GM23248 (cell line): ENCODE measurements at regions not wholly inside any gene's neighbourhood (a gene's known extent, or its start where the extent isn't known, plus 50 kb on each side); places are given as distances from the start of the nearest gene placed in this dataset.

Experiments used
- DNase-seq: peaks from one replicate; pipeline ENCODE4 v3.0.0-alpha.2; 2015
- H2AFZ ChIP-seq: fragments of 200-600 bp; sonication (generic); 2 replicates; pipeline ENCODE4 v1.6.1; 2016; ENCODE audit warnings: antibody characterized with exemption
- H3F3A ChIP-seq: fragments of 200-600 bp; sonication (generic); 2 replicates; pipeline ENCODE4 v1.6.1; 2016; ENCODE audit warnings: mild to moderate bottlenecking, antibody characterized with exemption, mixed run types; ENCODE audit not compliant: insufficient read depth
- H3K27ac ChIP-seq: fragments of 200-600 bp; sonication (generic); 2 replicates; pipeline ENCODE4 v1.5.1; 2016; ENCODE audit warnings: mild to moderate bottlenecking
- H3K27me3 ChIP-seq: fragments of 200-600 bp; sonication (generic); replicated peaks from 2 replicates; pipeline ENCODE4 v1.6.1; 2016; ENCODE audit warnings: mild to moderate bottlenecking; ENCODE audit not compliant: insufficient read depth
- H3K36me3 ChIP-seq: fragments of 200-600 bp; sonication (generic); 2 replicates; pipeline ENCODE4 v1.6.1; 2016; ENCODE audit warnings: low read depth, mild to moderate bottlenecking
- H3K4me1 ChIP-seq: fragments of 200-600 bp; sonication (generic); 2 replicates; pipeline ENCODE4 v1.6.1; 2016; ENCODE audit warnings: mild to moderate bottlenecking; ENCODE audit not compliant: insufficient read depth
- H3K4me2 ChIP-seq: fragments of 200-600 bp; sonication (generic); one replicate; pipeline ENCODE4 v1.6.1; 2016; ENCODE audit warnings: mild to moderate bottlenecking; ENCODE audit not compliant: unreplicated experiment
- H3K4me3 ChIP-seq: fragments of 200-600 bp; sonication (generic); 2 replicates; pipeline ENCODE4 v1.5.1; 2016; ENCODE audit warnings: mild to moderate bottlenecking
- H3K79me2 ChIP-seq: fragments of 200-600 bp; sonication (generic); 2 replicates; pipeline ENCODE4 v1.6.1; 2016; ENCODE audit warnings: mild to moderate bottlenecking; ENCODE audit not compliant: insufficient read depth
- H3K9ac ChIP-seq: fragments of 200-600 bp; sonication (generic); 2 replicates; pipeline ENCODE4 v1.6.1; 2016; ENCODE audit warnings: mild to moderate bottlenecking
- H3K9me2 ChIP-seq: fragments of 200-600 bp; sonication (generic); 2 replicates; pipeline ENCODE4 v1.6.1; 2016; ENCODE audit warnings: mixed run types, mild to moderate bottlenecking, moderate library complexity; ENCODE audit not compliant: insufficient read depth
- H3K9me3 ChIP-seq: fragments of 200-600 bp; sonication (generic); one replicate; pipeline ENCODE4 v1.6.1; 2017; ENCODE audit warnings: low read depth
- H4K20me1 ChIP-seq: fragments of 200-600 bp; sonication (generic); 2 replicates; pipeline ENCODE4 v1.6.0; 2016; ENCODE audit not compliant: insufficient read depth
- EZH2 ChIP-seq: fragments of 200-600 bp; sonication (generic); IDR thresholded peaks from 2 replicates; pipeline ENCODE4 v1.6.1; 2018; ENCODE audit warnings: antibody characterized with exemption, mild to moderate bottlenecking; ENCODE audit not compliant: insufficient read depth, poor library complexity, severe bottlenecking
- EZH2phosphoT487 ChIP-seq: fragments of 200-600 bp; sonication (generic); IDR thresholded peaks from 2 replicates; pipeline ENCODE4 v1.6.1; 2018; ENCODE audit warnings: antibody characterized with exemption, moderate library complexity, mild to moderate bottlenecking, low read depth; ENCODE audit not compliant: insufficient read depth
- WGBS, 2 experiments: methylation state at CpG; one replicate each; pipeline ENCODE4 v1.1.6; 2015 to 2017; ENCODE audit warnings: low lambda C conversion rate in 2 of 2, low coverage in 1 of 2; ENCODE audit errors: missing lambda C conversion rate in 2 of 2; 5-methylcytosine and 5-hydroxymethylcytosine counted together
- in situ Hi-C: fragments of 300-500 bp; cut with MboI; formaldehyde crosslinking; loops from 2 replicates; pipeline ENCODE4 v1.15.0; 2020

GRCh38 chr1:182139496-182139895 lies 78.0 kb upstream of the ZNF648 start:
- Histone ChIP-seq H4K20me1 (no peaks in the 10 kb centered on the region), H3K36me3 (no peaks in the 10 kb centered on the region), H3K4me2 (no peak overlapping the region), H3K9me3 (no peaks in the 10 kb centered on the region), H2AFZ (no peak overlapping the region), H3K9ac (no peak overlapping the region), H3K4me3 (no peak overlapping the region), H3K79me2 (no peaks in the 10 kb centered on the region), H3K4me1 (peaks cover 13% of the 10 kb centered on the region), H3K9me2 (no peaks in the 10 kb centered on the region), H3F3A (peaks cover 1% of the 10 kb centered on the region), H3K27me3 (peaks cover 6% of the 10 kb centered on the region), H3K27ac (no peak overlapping the region)
- no peak for DNase-seq
- WGBS, 2 experiments = 37 to 58% methylated on average over 1 of the region's 1 CpG
- in situ Hi-C loops = no loop called here
- TF ChIP-seq EZH2phosphoT487 = no peak

GRCh38 chr1:182137546-182137945 lies 76.0 kb upstream of the ZNF648 start:
- no peak for DNase-seq
- TF ChIP-seq EZH2 (no peak), EZH2phosphoT487 (no peak)
- in situ Hi-C loops = no loop called here
- H3K9me2 ChIP-seq = no peaks in the 10 kb centered on the region
- H3F3A ChIP-seq = no peaks in the 10 kb centered on the region
- no peak overlapping the region for H3K27ac ChIP-seq
- no peak overlapping the region for H3K9ac ChIP-seq
- H3K4me3 ChIP-seq = no peak overlapping the region
- WGBS, 2 experiments = 78 to 81% methylated on average over 1 of the region's 1 CpG
- H2AFZ ChIP-seq = no peak overlapping the region
- peaks cover 6% of the 10 kb centered on the region for H3K27me3 ChIP-seq
- H3K4me1 ChIP-seq = no peaks in the 10 kb centered on the region
- no peaks in the 10 kb centered on the region for H3K9me3 ChIP-seq
- H3K79me2 ChIP-seq = no peaks in the 10 kb centered on the region
- no peaks in the 10 kb centered on the region for H3K36me3 ChIP-seq
- H4K20me1 ChIP-seq = no peaks in the 10 kb centered on the region
- H3K4me2 ChIP-seq = no peak overlapping the region

- Histone ChIP-seq H3K79me2 (no peaks in the 10 kb centered on the region), H3K36me3 (no peaks in the 10 kb centered on the region), H3K27ac (no peak overlapping the region), H3F3A (no peaks in the 10 kb centered on the region), H2AFZ (no peak overlapping the region), H3K4me3 (no peak overlapping the region), H3K9me2 (no peaks in the 10 kb centered on the region), H3K9me3 (no peaks in the 10 kb centered on the region), H3K9ac (no peak overlapping the region), H3K27me3 (peaks cover 6% of the 10 kb centered on the region), H4K20me1 (no peaks in the 10 kb centered on the region), H3K4me2 (no peak overlapping the region), H3K4me1 (no peaks in the 10 kb centered on the region)
- WGBS, 2 experiments = 57 to 58% methylated on average over 1 of the region's 1 CpG
- no peak for DNase-seq
- in situ Hi-C loops = no loop called here
- no peak for TF ChIP-seq EZH2
- TF ChIP-seq EZH2phosphoT487 = no peak
Measured at GRCh38 chr1:182135946-182136345, 74.4 kb upstream of the ZNF648 start.

- Histone ChIP-seq H3K9me2 (no peaks in the 10 kb centered on the region), H3K79me2 (no peaks in the 10 kb centered on the region), H3K36me3 (no peaks in the 10 kb centered on the region), H4K20me1 (no peaks in the 10 kb centered on the region), H3F3A (no peaks in the 10 kb centered on the region), H3K9ac (no peak overlapping the region), H3K4me3 (no peak overlapping the region), H2AFZ (no peak overlapping the region), H3K4me2 (no peak overlapping the region), H3K4me1 (no peaks in the 10 kb centered on the region), H3K9me3 (no peaks in the 10 kb centered on the region), H3K27ac (no peak overlapping the region), H3K27me3 (peaks cover 6% of the 10 kb centered on the region)
- TF ChIP-seq EZH2 = no peak
- no peak for TF ChIP-seq EZH2phosphoT487
- no peak for DNase-seq
- in situ Hi-C loops = no loop called here
- WGBS, 2 experiments = 44 to 59% methylated on average over 4 of the region's 4 CpGs
Measured at GRCh38 chr1:182134257-182134656, 72.7 kb upstream of the ZNF648 start.

- Histone ChIP-seq H3K27me3 (peaks cover 10% of the 10 kb centered on the region; the same call in 1 of the 2 replicates), H3K4me3 (no peak overlapping the region), H3K27ac (no peak overlapping the region), H3K4me1 (no peaks in the 10 kb centered on the region), H4K20me1 (no peaks in the 10 kb centered on the region), H3K9me3 (no peaks in the 10 kb centered on the region), H3K36me3 (no peaks in the 10 kb centered on the region), H3K4me2 (no peak overlapping the region), H3K79me2 (no peaks in the 10 kb centered on the region), H3K9me2 (no peaks in the 10 kb centered on the region), H3F3A (no peaks in the 10 kb centered on the region), H3K9ac (no peak overlapping the region), H2AFZ (no peak overlapping the region)
- DNase-seq = no peak
- 54 to 57% methylated on average over 7 of the region's 7 CpGs for WGBS, 2 experiments
- in situ Hi-C loops = no loop called here
- TF ChIP-seq EZH2 = no peak
- no peak for TF ChIP-seq EZH2phosphoT487
Measured at GRCh38 chr1:182133181-182133580, 71.7 kb upstream of the ZNF648 start.
